ENCODE measurements at regions not wholly inside any gene's neighbourhood (a gene's known extent, or its start where the extent isn't known, plus 50 kb on each side); places are given as distances from the start of the nearest gene placed in this dataset.
A peak's percentile ranks its signal among the peaks of the same experiment; 100 is the strongest.

GRCh38 chr4:177596991-177597390 lies 154.8 kb upstream of the AGA start:
- no peak overlapping the region for H3K27ac Mint-ChIP-seq
- H3K36me3 Mint-ChIP-seq (ENCODE audit: low read depth): no peaks in the 10 kb centered on the region
- H3K9me3 Mint-ChIP-seq: no peaks in the 10 kb centered on the region
- ATAC-seq (replicated peaks): no peak
- no peaks in the 10 kb centered on the region for H3K27me3 Mint-ChIP-seq
- H3K4me1 Mint-ChIP-seq: no peaks in the 10 kb centered on the region
- H3K4me3 Mint-ChIP-seq: no peak overlapping the region

- no peak overlapping the region for H3K27ac Mint-ChIP-seq
- no peaks in the 10 kb centered on the region for H3K27me3 Mint-ChIP-seq
- H3K4me1 Mint-ChIP-seq: no peaks in the 10 kb centered on the region
- ATAC-seq (replicated peaks): no peak
- no peaks in the 10 kb centered on the region for H3K9me3 Mint-ChIP-seq
- no peaks in the 10 kb centered on the region for H3K36me3 Mint-ChIP-seq (ENCODE audit: low read depth)
- no peak overlapping the region for H3K4me3 Mint-ChIP-seq
Observed at GRCh38 chr4:177605252-177605651, 163.0 kb upstream of the AGA start.

- Mint-ChIP-seq H3K27ac (no peak overlapping the region), H3K27me3 (no peaks in the 10 kb centered on the region), H3K4me3 (no peak overlapping the region), H3K9me3 (no peaks in the 10 kb centered on the region), H3K4me1 (no peaks in the 10 kb centered on the region), H3K36me3 (ENCODE audit: low read depth) (no peaks in the 10 kb centered on the region)
- ATAC-seq (replicated peaks): no peak
Observed at GRCh38 chr4:177607111-177607573, 164.9 kb upstream of the AGA start.

- H3K36me3 Mint-ChIP-seq (ENCODE audit: low read depth): no peaks in the 10 kb centered on the region
- no peak overlapping the region for H3K27ac Mint-ChIP-seq
- no peaks in the 10 kb centered on the region for H3K9me3 Mint-ChIP-seq
- no peaks in the 10 kb centered on the region for H3K27me3 Mint-ChIP-seq
- no peaks in the 10 kb centered on the region for H3K4me1 Mint-ChIP-seq
- no peak for ATAC-seq (replicated peaks)
- no peak overlapping the region for H3K4me3 Mint-ChIP-seq
Observed at GRCh38 chr4:177611974-177612664, 169.9 kb upstream of the AGA start.

GRCh38 chr4:177612684-177613083 lies 170.4 kb upstream of the AGA start:
- Mint-ChIP-seq H3K36me3 (ENCODE audit: low read depth) (no peaks in the 10 kb centered on the region), H3K4me3 (no peak overlapping the region), H3K4me1 (no peaks in the 10 kb centered on the region), H3K9me3 (no peaks in the 10 kb centered on the region), H3K27me3 (no peaks in the 10 kb centered on the region), H3K27ac (no peak overlapping the region)
- no peak for ATAC-seq (replicated peaks)

GRCh38 chr4:177632481-177632880 lies 190.2 kb upstream of the AGA start:
- H3K9me3 Mint-ChIP-seq: peaks cover 3% of the 10 kb centered on the region
- H3K27ac Mint-ChIP-seq: no peak overlapping the region
- no peak for ATAC-seq (replicated peaks)
- H3K4me3 Mint-ChIP-seq: no peak overlapping the region
- no peaks in the 10 kb centered on the region for H3K36me3 Mint-ChIP-seq (ENCODE audit: low read depth)
- H3K4me1 Mint-ChIP-seq: no peaks in the 10 kb centered on the region
- peaks cover 3% of the 10 kb centered on the region for H3K27me3 Mint-ChIP-seq

GRCh38 chr4:177638871-177639270 lies 196.6 kb upstream of the AGA start:
- Mint-ChIP-seq H3K4me3 (no peak overlapping the region), H3K4me1 (no peaks in the 10 kb centered on the region), H3K36me3 (ENCODE audit: low read depth) (no peaks in the 10 kb centered on the region), H3K27ac (no peak overlapping the region), H3K9me3 (peaks cover 5% of the 10 kb centered on the region), H3K27me3 (peaks cover 3% of the 10 kb centered on the region)
- no peak for ATAC-seq (replicated peaks)

GRCh38 chr4:177640864-177641263 lies 198.6 kb upstream of the AGA start:
- H3K4me3 Mint-ChIP-seq: no peak overlapping the region
- H3K9me3 Mint-ChIP-seq: peaks cover 5% of the 10 kb centered on the region
- H3K36me3 Mint-ChIP-seq (ENCODE audit: low read depth): no peaks in the 10 kb centered on the region
- H3K27ac Mint-ChIP-seq: no peak overlapping the region
- ATAC-seq (replicated peaks): no peak
- H3K4me1 Mint-ChIP-seq: no peaks in the 10 kb centered on the region
- H3K27me3 Mint-ChIP-seq: peaks cover 3% of the 10 kb centered on the region

GRCh38 chr4:177660223-177660622 lies 218.0 kb upstream of the AGA start:
- no peaks in the 10 kb centered on the region for H3K36me3 Mint-ChIP-seq (ENCODE audit: low read depth)
- H3K27ac Mint-ChIP-seq: no peak overlapping the region
- peaks cover 13% of the 10 kb centered on the region for H3K9me3 Mint-ChIP-seq
- no peak for ATAC-seq (replicated peaks)
- H3K4me1 Mint-ChIP-seq: no peaks in the 10 kb centered on the region
- H3K27me3 Mint-ChIP-seq: peaks cover 13% of the 10 kb centered on the region
- H3K4me3 Mint-ChIP-seq: no peak overlapping the region

- Mint-ChIP-seq H3K9me3 (no peaks in the 10 kb centered on the region), H3K36me3 (ENCODE audit: low read depth) (no peaks in the 10 kb centered on the region), H3K4me1 (no peaks in the 10 kb centered on the region), H3K27ac (no peak overlapping the region), H3K4me3 (no peak overlapping the region), H3K27me3 (no peaks in the 10 kb centered on the region)
- ATAC-seq (replicated peaks): no peak
Observed at GRCh38 chr4:177667687-177668086, 225.4 kb upstream of the AGA start.

- Mint-ChIP-seq H3K36me3 (ENCODE audit: low read depth) (no peaks in the 10 kb centered on the region), H3K4me3 (no peak overlapping the region), H3K9me3 (no peaks in the 10 kb centered on the region), H3K27me3 (no peaks in the 10 kb centered on the region), H3K4me1 (no peaks in the 10 kb centered on the region), H3K27ac (no peak overlapping the region)
- peak; percentile 78 for ATAC-seq (replicated peaks)
Observed at GRCh38 chr4:177671387-177671786, 229.2 kb upstream of the AGA start.

GRCh38 chr4:177671845-177672244 lies 229.6 kb upstream of the AGA start:
- Mint-ChIP-seq H3K4me3 (no peak overlapping the region), H3K36me3 (ENCODE audit: low read depth) (no peaks in the 10 kb centered on the region), H3K27me3 (no peaks in the 10 kb centered on the region), H3K4me1 (no peaks in the 10 kb centered on the region), H3K9me3 (no peaks in the 10 kb centered on the region), H3K27ac (no peak overlapping the region)
- ATAC-seq (replicated peaks): no peak

- ATAC-seq (replicated peaks): no peak
- no peak overlapping the region for H3K4me3 Mint-ChIP-seq
- no peak overlapping the region for H3K27ac Mint-ChIP-seq
- H3K27me3 Mint-ChIP-seq: no peaks in the 10 kb centered on the region
- no peaks in the 10 kb centered on the region for H3K9me3 Mint-ChIP-seq
- H3K4me1 Mint-ChIP-seq: no peaks in the 10 kb centered on the region
- H3K36me3 Mint-ChIP-seq (ENCODE audit: low read depth): no peaks in the 10 kb centered on the region
Observed at GRCh38 chr4:177673985-177674489, 231.8 kb upstream of the AGA start.

- no peaks in the 10 kb centered on the region for H3K4me1 Mint-ChIP-seq
- no peaks in the 10 kb centered on the region for H3K27me3 Mint-ChIP-seq
Observed at GRCh38 chr4:177680308-177680707, 238.1 kb upstream of the AGA start.

GRCh38 chr4:177681902-177682301 lies 239.7 kb upstream of the AGA start:
- H3K4me1 Mint-ChIP-seq: no peaks in the 10 kb centered on the region
- no peak for ATAC-seq (replicated peaks)
- no peaks in the 10 kb centered on the region for H3K27me3 Mint-ChIP-seq
- no peaks in the 10 kb centered on the region for H3K36me3 Mint-ChIP-seq (ENCODE audit: low read depth)
- no peak overlapping the region for H3K27ac Mint-ChIP-seq
- no peak overlapping the region for H3K4me3 Mint-ChIP-seq
- no peaks in the 10 kb centered on the region for H3K9me3 Mint-ChIP-seq

More at GRCh38 chr4:177680308-177680707, 238.1 kb upstream of the AGA start:
- H3K9me3 Mint-ChIP-seq: no peaks in the 10 kb centered on the region
- H3K36me3 Mint-ChIP-seq (ENCODE audit: low read depth): no peaks in the 10 kb centered on the region
- H3K27ac Mint-ChIP-seq: no peak overlapping the region
- no peak overlapping the region for H3K4me3 Mint-ChIP-seq
- ATAC-seq (replicated peaks): no peak
